ENCODE measurements at regions not wholly inside any gene's neighbourhood (a gene's known extent, or its start where the extent isn't known, plus 50 kb on each side); places are given as distances from the start of the nearest gene placed in this dataset.

GRCh38 chr3:66592927-66593625 lies 92.3 kb upstream of the LRIG1 start:
- DNase-seq = no peak

GRCh38 chr3:66593978-66594377 lies 93.2 kb upstream of the LRIG1 start:
- DNase-seq = no peak

GRCh38 chr3:66597308-66597863 lies 96.6 kb upstream of the LRIG1 start:
- no peak for DNase-seq

GRCh38 chr3:66598168-66598567 lies 97.3 kb upstream of the LRIG1 start:
- DNase-seq = no peak

- DNase-seq = no peak
These were observed 101.4 kb upstream of the LRIG1 start for GRCh38 chr3:66602237-66602636.

- DNase-seq = no peak
These were observed 101.9 kb upstream of the LRIG1 start for GRCh38 chr3:66602691-66603090.

GRCh38 chr3:66603151-66603611 lies 102.4 kb upstream of the LRIG1 start:
- no peak for DNase-seq

- DNase-seq = no peak
These were observed 103.7 kb upstream of the LRIG1 start for GRCh38 chr3:66604481-66604880.

GRCh38 chr3:66606126-66606525 lies 105.3 kb upstream of the LRIG1 start:
- DNase-seq = no peak

- no peak for DNase-seq
These were observed 106.0 kb upstream of the LRIG1 start for GRCh38 chr3:66606868-66607267.

GRCh38 chr3:66609660-66610561 lies 109.1 kb upstream of the LRIG1 start:
- DNase-seq = peak; percentile 28

- DNase-seq = no peak
These were observed 109.7 kb upstream of the LRIG1 start for GRCh38 chr3:66610562-66610909.

- DNase-seq = no peak
These were observed 115.0 kb upstream of the LRIG1 start for GRCh38 chr3:66615643-66616301.

GRCh38 chr3:66617351-66617750 lies 116.5 kb upstream of the LRIG1 start:
- DNase-seq = no peak

- no peak for DNase-seq
These were observed 117.2 kb upstream of the LRIG1 start for GRCh38 chr3:66618066-66618465.

GRCh38 chr3:66620296-66620695 lies 119.5 kb upstream of the LRIG1 start:
- DNase-seq = no peak

GRCh38 chr3:66622756-66623457 lies 122.1 kb upstream of the LRIG1 start:
- no peak for DNase-seq

- no peak for DNase-seq
These were observed 124.8 kb upstream of the LRIG1 start for GRCh38 chr3:66625505-66626216.

- DNase-seq = no peak
These were observed 128.5 kb upstream of the LRIG1 start for GRCh38 chr3:66629150-66629981.

- no peak for DNase-seq
These were observed 129.2 kb upstream of the LRIG1 start for GRCh38 chr3:66629982-66630368.
